GM18909 (cell line): ENCODE measurements at regions not wholly inside any gene's neighbourhood (a gene's known extent, or its start where the extent isn't known, plus 50 kb on each side); places are given as distances from the start of the nearest gene placed in this dataset.
A peak's percentile ranks its signal among the peaks of the same experiment; 100 is the strongest.

ENCODE experiments used
- ATAC-seq: cut with Tn5 transposase; IDR thresholded peaks from one replicate; pipeline ENCODE4 v1.9.1; 2021; ENCODE audit warnings: mild to moderate bottlenecking; ENCODE audit not compliant: unreplicated experiment, poor library complexity

GRCh38 chr4:100970414-100970813 is 376.9 kb downstream of the PPP3CA start:
- ATAC-seq = no peak

GRCh38 chr4:100969925-100970324 is 377.4 kb downstream of the PPP3CA start:
- ATAC-seq = no peak

DNA sequence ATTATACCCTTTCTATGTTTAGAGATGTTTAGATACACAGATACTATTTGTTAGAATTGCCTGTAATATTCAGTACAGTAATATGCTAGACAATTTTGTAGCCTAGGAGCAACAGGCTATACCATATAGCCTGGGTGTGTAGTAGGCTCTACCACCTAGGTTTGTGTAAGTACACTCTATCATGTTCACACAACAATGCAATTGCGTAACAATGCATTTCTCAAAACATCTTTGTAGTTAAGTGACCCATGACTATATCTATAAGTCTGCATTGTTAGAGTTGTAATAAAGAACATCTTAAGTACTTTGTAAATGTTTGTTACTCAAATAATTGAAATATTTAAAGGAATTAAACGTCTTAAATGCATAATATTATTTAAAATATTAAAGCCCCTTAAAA is 379.3 kb downstream of the PPP3CA start:
- ATAC-seq = no peak

DNA sequence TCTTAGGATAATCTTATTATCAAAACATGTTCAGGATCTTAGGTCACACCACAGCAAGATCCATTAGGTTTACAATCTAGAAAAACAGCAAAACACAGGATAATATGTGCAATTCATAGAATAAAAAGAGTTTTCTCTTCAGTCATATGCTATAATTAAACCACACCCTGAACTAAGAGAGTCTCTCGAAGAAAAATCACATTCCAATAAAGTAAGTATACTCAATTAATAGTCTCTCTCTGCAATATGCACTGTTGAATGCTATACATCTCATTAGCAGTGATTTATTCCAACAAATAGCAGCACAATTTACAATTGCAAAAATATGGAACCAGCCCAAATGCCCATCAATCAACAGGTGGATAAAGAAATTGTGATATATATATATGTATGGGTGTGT is 383.7 kb downstream of the PPP3CA start:
- no peak for ATAC-seq

- peak; percentile 77 for ATAC-seq
These were observed 384.6 kb downstream of the PPP3CA start for GRCh38 chr4:100962698-100963097.

DNA sequence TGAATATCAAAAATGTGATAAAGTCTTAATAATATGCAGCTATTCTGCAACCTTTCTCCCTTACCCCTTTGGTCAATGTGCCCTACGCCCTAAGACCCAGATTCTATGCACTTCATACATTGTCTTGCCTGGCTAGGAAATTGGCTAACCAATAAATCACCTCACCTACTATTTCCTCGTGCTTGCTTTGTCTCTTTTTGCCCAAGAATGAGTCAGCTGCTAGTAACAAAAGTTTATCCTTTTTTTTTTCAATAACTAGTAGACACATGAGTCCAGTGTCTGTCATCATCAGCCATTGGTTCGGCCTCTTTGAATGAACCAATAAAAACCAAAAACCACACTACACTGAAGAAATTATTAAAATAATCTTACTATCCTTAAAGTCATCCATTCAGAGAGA is 387.1 kb downstream of the PPP3CA start:
- no peak for ATAC-seq

GRCh38 chr4:100954046-100954445 is 393.3 kb downstream of the PPP3CA start:
- no peak for ATAC-seq

- no peak for ATAC-seq
These were observed 393.7 kb downstream of the PPP3CA start for GRCh38 chr4:100953616-100954015.

- no peak for ATAC-seq
These were observed 394.7 kb downstream of the PPP3CA start for GRCh38 chr4:100952590-100952989.

- no peak for ATAC-seq
These were observed 397.9 kb downstream of the PPP3CA start for GRCh38 chr4:100949350-100949935.

DNA sequence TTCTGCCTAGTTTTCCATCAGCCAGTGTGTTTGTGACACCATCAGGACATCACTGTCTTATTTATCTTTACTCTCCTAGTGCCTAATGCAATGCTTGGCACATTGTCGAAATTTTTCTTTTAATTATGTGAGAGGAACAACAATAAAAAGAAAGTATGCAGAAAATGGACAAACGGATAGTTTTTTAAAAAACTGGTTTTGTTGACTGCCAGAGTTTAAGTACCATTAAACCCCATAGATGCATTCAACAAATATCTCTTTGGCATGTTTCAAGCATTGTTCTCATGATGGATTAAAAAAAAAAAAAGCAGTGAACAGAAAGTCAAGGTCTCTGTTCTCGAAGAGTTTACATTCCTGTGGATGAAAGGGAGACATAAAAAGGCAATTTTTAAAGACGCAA is 398.4 kb downstream of the PPP3CA start:
- no peak for ATAC-seq

GRCh38 chr4:100945789-100946188 is 401.5 kb downstream of the PPP3CA start:
- no peak for ATAC-seq

- ATAC-seq = no peak
These were observed 408.6 kb downstream of the PPP3CA start for GRCh38 chr4:100938698-100939097.

DNA sequence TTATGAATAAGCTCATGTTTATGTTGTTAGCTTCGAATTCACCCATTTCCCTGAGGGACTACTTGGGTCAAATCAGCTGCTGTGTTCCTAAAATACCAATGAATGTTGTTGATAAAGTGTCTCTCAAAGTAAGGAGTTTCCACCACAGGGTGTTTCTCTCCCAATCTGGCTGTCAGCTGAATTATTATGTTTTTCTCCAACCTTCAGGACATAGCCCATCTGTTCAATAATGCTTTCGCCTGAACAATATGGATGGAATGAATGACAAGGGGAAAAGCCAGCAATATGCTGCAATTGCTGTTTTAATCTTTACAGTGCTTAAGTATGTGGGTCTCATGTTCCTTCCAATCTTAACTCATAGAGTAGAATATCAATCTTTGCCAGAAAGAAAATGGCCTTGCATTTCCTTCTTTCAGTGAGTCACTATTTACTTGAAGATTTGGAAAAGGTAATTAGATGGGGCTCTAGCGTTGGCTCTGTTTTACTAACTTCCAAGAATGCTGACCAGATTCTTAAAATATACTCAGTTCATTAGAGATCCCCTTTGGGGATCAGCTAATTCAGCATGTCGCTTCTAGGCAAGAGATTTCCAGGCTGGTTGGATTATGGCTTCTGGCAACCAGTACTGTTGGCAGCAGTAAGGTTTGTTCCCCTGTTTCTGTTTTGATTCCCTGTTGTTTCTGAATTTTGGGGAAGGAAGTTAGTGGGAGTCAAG is 410.5 kb downstream of the PPP3CA start:
- no peak for ATAC-seq

GRCh38 chr4:100935090-100935489 is 412.2 kb downstream of the PPP3CA start:
- ATAC-seq = no peak

GRCh38 chr4:100933628-100934027 is 413.7 kb downstream of the PPP3CA start:
- ATAC-seq = no peak

DNA sequence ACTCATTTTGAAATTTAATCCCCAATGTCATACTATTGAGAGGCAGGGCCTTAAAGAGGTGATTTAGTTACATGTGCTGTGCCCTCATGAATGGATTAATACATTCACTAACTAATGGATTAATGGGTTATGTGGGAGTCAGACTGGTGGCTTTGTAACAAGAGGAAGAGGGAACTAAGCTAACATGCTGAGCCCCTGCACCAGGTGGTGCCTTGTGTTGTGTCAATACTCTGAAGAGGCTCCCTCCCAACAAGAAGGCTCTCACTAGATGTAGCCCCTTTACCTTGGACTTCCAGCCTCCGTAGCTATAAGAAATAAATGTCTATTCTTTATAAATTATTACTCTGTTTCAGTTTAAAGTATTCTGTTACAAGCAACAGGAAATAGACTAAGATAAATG is 411.9 kb upstream of the EMCN start:
- no peak for ATAC-seq

DNA sequence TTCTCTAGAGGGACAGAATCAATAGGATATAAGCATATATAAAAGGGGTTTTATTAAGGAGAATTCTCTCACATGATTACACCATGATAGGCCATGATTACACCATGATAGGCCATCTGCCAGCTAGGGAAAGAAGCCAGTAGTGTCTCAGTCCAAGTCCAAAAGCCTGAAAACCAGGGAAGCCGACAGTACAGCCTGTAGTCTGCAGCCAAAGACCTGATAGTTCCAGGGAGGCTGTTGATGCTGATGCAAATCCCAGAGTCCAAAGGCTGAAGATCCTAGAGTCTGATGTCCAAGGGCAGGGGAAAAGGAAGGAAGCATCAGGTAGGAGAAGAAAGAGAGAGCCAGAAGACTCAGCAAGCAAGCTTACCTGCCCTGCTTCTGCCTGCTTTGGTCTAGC is 411.3 kb upstream of the EMCN start:
- no peak for ATAC-seq

- no peak for ATAC-seq
These were observed 408.4 kb upstream of the EMCN start for GRCh38 chr4:100926039-100926717.

DNA sequence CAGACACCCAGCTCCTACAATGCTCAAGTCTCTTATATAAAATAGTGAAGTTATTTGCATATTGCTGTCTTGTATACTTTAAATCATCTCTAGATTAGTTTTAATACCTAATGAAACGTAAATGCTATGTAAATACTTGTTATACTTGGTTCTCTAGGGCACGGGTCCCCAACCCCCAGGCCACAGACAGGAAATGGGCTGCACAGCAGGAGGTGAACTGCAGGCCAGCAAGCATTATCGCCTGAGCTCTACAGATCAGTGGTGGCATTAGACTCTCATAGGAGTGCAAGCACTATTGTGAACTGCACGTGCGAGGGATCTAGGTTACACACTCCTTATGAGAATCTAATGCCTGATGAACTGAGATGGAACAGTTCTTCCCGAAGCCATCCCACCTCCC is 395.9 kb upstream of the EMCN start:
- ATAC-seq = no peak

GRCh38 chr4:100908540-100908939 is 390.7 kb upstream of the EMCN start:
- no peak for ATAC-seq
